GM12878 (cell line): ENCODE measurements at regions not wholly inside any gene's neighbourhood (a gene's known extent, or its start where the extent isn't known, plus 50 kb on each side); places are given as distances from the start of the nearest gene placed in this dataset.

Experiments
- CTCF ChIP-seq, 3 experiments: IDR thresholded peaks in 2 of 3; conservative IDR thresholded peaks in 1 of 3; 2 replicates each; pipeline ENCODE4 v1.5.1; 2011; ENCODE audit warnings: low read depth in 3 of 3, low read length in 3 of 3, mild to moderate bottlenecking in 3 of 3, control low read depth in 2 of 3, moderate library complexity in 2 of 3, inconsistent platforms in 1 of 3, mixed read lengths in 1 of 3; ENCODE audit not compliant: control insufficient read depth in 2 of 3, insufficient read depth in 1 of 3; ENCODE audit errors: extremely low read depth in 1 of 3
- E2F8 ChIP-seq: fragments of 450-650 bp; IDR thresholded peaks from 2 replicates; pipeline ENCODE4 v1.6.1; 2018; ENCODE audit warnings: mild to moderate bottlenecking, low read depth, moderate library complexity; ENCODE audit not compliant: partially characterized antibody
- EGR1 ChIP-seq, 2 experiments: IDR thresholded peaks; 1 replicate in 1 of 2; 2 replicates in 1 of 2; pipeline ENCODE4 v1.6.1; 2011 to 2012; ENCODE audit warnings: low read depth in 2 of 2, low read length in 2 of 2, borderline replicate concordance in 1 of 2, mild to moderate bottlenecking in 1 of 2, moderate library complexity in 1 of 2
- FOXK2 ChIP-seq: fragments of 450-650 bp; IDR thresholded peaks from 2 replicates; pipeline ENCODE4 v1.6.1; 2017; ENCODE audit warnings: mild to moderate bottlenecking, moderate library complexity
- HDGF ChIP-seq: fragments of 450-650 bp; IDR thresholded peaks from 2 replicates; pipeline ENCODE4 v1.6.1; 2016; ENCODE audit warnings: antibody characterized with exemption
- KAT2A ChIP-seq: conservative IDR thresholded peaks from 2 replicates; pipeline ENCODE4 v1.6.1; 2011; ENCODE audit warnings: low read depth, low read length; ENCODE audit not compliant: control insufficient read depth
- MLLT1 ChIP-seq: fragments of 450-650 bp; IDR thresholded peaks from 2 replicates; pipeline ENCODE4 v1.6.1; 2016; ENCODE audit warnings: mild to moderate bottlenecking
- MTA2 ChIP-seq: fragments of 450-650 bp; IDR thresholded peaks from 2 replicates; pipeline ENCODE4 v1.6.1; 2016; ENCODE audit warnings: low read depth, mild to moderate bottlenecking, moderate library complexity
- MYB ChIP-seq: fragments of 150-350 bp; IDR thresholded peaks from 2 replicates; pipeline ENCODE4 v1.6.1; 2014; ENCODE audit warnings: mild to moderate bottlenecking, low read depth, low read length, borderline replicate concordance
- MYC ChIP-seq: IDR thresholded peaks from 2 replicates; pipeline ENCODE4 v1.6.1; 2011; ENCODE audit warnings: mild to moderate bottlenecking, low read length, moderate library complexity, inconsistent platforms; ENCODE audit not compliant: insufficient read depth, insufficient replicate concordance, insufficient read length, severe bottlenecking
- NFIC ChIP-seq: IDR thresholded peaks from 2 replicates; pipeline ENCODE4 v1.6.1; 2012; ENCODE audit warnings: low read depth, mild to moderate bottlenecking, inconsistent platforms, low read length, moderate library complexity
- SIN3A ChIP-seq: IDR thresholded peaks from 2 replicates; pipeline ENCODE4 v1.6.1; 2012; ENCODE audit warnings: low read depth, low read length, improper control_type of control experiment
- SMAD1 ChIP-seq: fragments of 450-650 bp; IDR thresholded peaks from 2 replicates; pipeline ENCODE4 v1.6.1; 2018; ENCODE audit warnings: mild to moderate bottlenecking, low read depth; ENCODE audit not compliant: partially characterized antibody
- SP1 ChIP-seq: IDR thresholded peaks from one replicate; pipeline ENCODE4 v1.6.1; 2011; ENCODE audit warnings: low read depth, low read length
- SREBF2 ChIP-seq: IDR thresholded peaks from 2 replicates; pipeline ENCODE4 v1.6.1; 2012; ENCODE audit warnings: mild to moderate bottlenecking, low read length
- STAT3 ChIP-seq: IDR thresholded peaks from 2 replicates; pipeline ENCODE4 v1.6.1; 2011; ENCODE audit warnings: low read depth, low read length, improper control_type of control experiment
- ZNF274 ChIP-seq: IDR thresholded peaks from one replicate; pipeline ENCODE4 v1.8.0; 2011; ENCODE audit not compliant: insufficient read length, insufficient read depth
- TF ChIP-seq, protein P1 (sequence below): IDR thresholded peaks from 2 replicates; pipeline ENCODE4 v1.6.1; 2012; ENCODE audit warnings: low read length, inconsistent platforms
- TF ChIP-seq, protein P2 (sequence below): fragments of 150-350 bp; IDR thresholded peaks from 2 replicates; pipeline ENCODE4 v1.6.1; 2014; ENCODE audit warnings: mild to moderate bottlenecking, low read depth, low read length
- TF ChIP-seq, protein P3 (sequence below): fragments of 450-650 bp; conservative IDR thresholded peaks from 2 replicates; pipeline ENCODE4 v1.6.1; 2017; ENCODE audit warnings: mild to moderate bottlenecking, moderate library complexity

GRCh38 chr3:177591379-177591778, 394.1 kb upstream of the TBL1XR1 start (continued):
- TF ChIP-seq ZNF274 (no peak), MYB (no peak), HDGF (no peak), E2F8 (no peak), MTA2 (no peak), STAT3 (no peak), KAT2A (no peak), MLLT1 (no peak), FOXK2 (no peak), SMAD1 (no peak), EGR1 (IDR thresholded peaks at IDR 0.05; ENCODE audit: borderline replicate concordance in 1 of 2, low read depth in 2 of 2, low read length in 2 of 2) (no peak), MYC (no peak), CTCF (IDR thresholded peaks at IDR 0.05 in 2 of 3, conservative IDR thresholded peaks at IDR 0.05 in 1 of 3; ENCODE audit: control insufficient read depth in 2 of 3, extremely low read depth in 1 of 3, insufficient read depth in 1 of 3, low read depth in 3 of 3, low read length in 3 of 3) (no peak), SREBF2 (no peak), SIN3A (no peak), NFIC (peak; percentile 54; the same call in 1 of the 2 replicates), SP1 (peak; percentile 17)
- TF ChIP-seq, protein P1, sequence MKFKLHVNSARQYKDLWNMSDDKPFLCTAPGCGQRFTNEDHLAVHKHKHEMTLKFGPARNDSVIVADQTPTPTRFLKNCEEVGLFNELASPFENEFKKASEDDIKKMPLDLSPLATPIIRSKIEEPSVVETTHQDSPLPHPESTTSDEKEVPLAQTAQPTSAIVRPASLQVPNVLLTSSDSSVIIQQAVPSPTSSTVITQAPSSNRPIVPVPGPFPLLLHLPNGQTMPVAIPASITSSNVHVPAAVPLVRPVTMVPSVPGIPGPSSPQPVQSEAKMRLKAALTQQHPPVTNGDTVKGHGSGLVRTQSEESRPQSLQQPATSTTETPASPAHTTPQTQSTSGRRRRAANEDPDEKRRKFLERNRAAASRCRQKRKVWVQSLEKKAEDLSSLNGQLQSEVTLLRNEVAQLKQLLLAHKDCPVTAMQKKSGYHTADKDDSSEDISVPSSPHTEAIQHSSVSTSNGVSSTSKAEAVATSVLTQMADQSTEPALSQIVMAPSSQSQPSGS = no peak; the same call in 1 of the 2 replicates
- TF ChIP-seq, protein P2, sequence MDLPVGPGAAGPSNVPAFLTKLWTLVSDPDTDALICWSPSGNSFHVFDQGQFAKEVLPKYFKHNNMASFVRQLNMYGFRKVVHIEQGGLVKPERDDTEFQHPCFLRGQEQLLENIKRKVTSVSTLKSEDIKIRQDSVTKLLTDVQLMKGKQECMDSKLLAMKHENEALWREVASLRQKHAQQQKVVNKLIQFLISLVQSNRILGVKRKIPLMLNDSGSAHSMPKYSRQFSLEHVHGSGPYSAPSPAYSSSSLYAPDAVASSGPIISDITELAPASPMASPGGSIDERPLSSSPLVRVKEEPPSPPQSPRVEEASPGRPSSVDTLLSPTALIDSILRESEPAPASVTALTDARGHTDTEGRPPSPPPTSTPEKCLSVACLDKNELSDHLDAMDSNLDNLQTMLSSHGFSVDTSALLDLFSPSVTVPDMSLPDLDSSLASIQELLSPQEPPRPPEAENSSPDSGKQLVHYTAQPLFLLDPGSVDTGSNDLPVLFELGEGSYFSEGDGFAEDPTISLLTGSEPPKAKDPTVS = no peak
- TF ChIP-seq, protein P3, sequence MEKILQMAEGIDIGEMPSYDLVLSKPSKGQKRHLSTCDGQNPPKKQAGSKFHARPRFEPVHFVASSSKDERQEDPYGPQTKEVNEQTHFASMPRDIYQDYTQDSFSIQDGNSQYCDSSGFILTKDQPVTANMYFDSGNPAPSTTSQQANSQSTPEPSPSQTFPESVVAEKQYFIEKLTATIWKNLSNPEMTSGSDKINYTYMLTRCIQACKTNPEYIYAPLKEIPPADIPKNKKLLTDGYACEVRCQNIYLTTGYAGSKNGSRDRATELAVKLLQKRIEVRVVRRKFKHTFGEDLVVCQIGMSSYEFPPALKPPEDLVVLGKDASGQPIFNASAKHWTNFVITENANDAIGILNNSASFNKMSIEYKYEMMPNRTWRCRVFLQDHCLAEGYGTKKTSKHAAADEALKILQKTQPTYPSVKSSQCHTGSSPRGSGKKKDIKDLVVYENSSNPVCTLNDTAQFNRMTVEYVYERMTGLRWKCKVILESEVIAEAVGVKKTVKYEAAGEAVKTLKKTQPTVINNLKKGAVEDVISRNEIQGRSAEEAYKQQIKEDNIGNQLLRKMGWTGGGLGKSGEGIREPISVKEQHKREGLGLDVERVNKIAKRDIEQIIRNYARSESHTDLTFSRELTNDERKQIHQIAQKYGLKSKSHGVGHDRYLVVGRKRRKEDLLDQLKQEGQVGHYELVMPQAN = no peak
